ENCODE measurements at regions not wholly inside any gene's neighbourhood (a gene's known extent, or its start where the extent isn't known, plus 50 kb on each side); places are given as distances from the start of the nearest gene placed in this dataset.

DNA sequence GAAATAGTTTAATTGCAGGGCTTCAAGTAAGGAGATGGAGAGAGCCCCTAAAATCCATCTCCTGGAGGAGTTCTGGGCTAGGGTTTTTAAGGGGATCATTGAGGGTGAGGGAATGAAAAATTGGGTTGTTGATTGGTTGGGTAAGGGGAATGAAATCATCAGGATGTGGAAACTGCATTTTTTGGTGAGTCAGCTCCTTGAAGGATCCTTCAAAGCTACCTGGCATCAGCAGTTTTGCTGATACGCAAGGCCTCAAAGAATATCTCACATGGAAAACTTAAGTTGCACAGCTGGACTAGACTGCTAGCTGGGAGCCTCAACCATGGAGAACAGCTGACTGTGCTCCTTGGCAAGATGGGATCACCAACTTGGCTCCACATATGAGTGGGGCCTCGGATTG is 136.7 kb downstream of the FGF10 start:
- ATAC-seq = no peak
- H3K9me3 Mint-ChIP-seq = peaks cover 0 to 5% of the 10 kb centered on the region in 2 donors
- no peak overlapping the region for H3K27ac Mint-ChIP-seq
- no peaks in the 10 kb centered on the region for H3K4me1 Mint-ChIP-seq
- H3K27me3 Mint-ChIP-seq = no peaks in the 10 kb centered on the region
- DNase-seq = no peak
- H3K4me3 Mint-ChIP-seq = no peak overlapping the region

DNA sequence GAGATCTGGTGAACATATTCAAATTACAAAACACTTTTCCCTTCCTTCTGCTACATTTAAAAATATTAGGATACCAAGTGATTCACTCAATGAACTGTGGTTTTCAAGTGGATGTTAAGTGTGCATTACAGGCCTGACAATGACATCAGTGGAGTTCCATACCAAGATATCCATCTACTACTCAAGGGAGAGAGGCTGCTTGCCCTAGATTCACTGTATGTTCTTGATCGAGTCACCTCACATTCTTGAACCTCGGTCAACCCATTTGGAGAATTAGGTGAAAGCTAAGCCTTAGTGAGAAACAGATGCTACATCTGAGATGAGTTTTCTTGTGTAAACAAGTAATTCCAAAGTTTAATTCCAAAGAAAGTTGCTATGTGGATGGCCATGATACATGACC is 142.2 kb downstream of the FGF10 start:
- no peaks in the 10 kb centered on the region for H3K4me1 Mint-ChIP-seq
- H3K4me3 Mint-ChIP-seq = no peak overlapping the region
- H3K27me3 Mint-ChIP-seq = no peaks in the 10 kb centered on the region
- DNase-seq (no peak), ATAC-seq (no peak)
- H3K9me3 Mint-ChIP-seq = peaks cover 0 to 5% of the 10 kb centered on the region in 2 donors
- H3K27ac Mint-ChIP-seq = no peak overlapping the region

GRCh38 chr5:44245935-44246334 is 143.3 kb downstream of the FGF10 start:
- H3K4me1 Mint-ChIP-seq = no peaks in the 10 kb centered on the region
- no peak overlapping the region for H3K27ac Mint-ChIP-seq
- ATAC-seq (no peak), DNase-seq (no peak)
- H3K27me3 Mint-ChIP-seq = no peaks in the 10 kb centered on the region
- H3K9me3 Mint-ChIP-seq = peaks cover 0 to 5% of the 10 kb centered on the region in 2 donors
- no peak overlapping the region for H3K4me3 Mint-ChIP-seq

DNA sequence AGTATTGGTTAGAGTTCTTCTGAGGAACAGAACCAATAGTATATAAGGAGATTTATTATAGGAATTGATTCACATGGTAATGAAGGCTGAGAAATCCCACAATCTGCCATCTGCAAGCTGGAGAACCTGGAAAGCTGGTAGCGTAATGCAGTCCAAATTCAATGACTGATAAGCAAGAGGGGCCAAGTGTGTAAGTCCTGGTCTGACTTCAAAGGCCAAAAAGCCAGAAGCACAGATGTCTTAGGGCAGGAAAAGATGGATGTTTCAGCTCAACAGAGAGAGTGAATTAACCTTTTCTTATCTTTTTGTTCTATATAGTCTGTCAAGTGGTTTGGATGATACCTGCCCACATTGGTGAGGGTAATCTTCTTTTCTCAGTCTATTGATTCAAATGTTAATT is 146.4 kb downstream of the FGF10 start:
- ATAC-seq = no peak
- H3K4me3 Mint-ChIP-seq = no peak overlapping the region
- no peaks in the 10 kb centered on the region for H3K9me3 Mint-ChIP-seq

DNA sequence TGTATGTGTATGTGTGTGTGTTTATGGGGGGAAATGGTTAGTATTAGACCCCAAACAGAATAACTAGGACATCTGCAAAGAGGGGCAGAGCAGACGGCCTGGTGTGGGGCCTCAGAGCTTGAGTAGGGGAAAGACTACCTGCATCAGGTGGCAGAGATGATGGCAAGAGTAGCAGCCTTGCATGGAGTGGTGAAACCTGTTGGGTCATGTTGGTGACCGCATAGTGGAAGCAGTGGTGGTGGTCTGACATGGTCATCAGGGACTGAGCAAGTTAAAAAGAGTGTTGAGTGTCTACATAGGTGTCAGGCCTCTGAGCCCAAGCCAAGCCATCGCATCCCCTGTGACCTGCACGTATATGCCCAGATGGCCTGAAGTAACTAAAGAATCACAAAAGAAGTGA is 153.2 kb downstream of the FGF10 start:
- no peak overlapping the region for H3K4me3 Mint-ChIP-seq
- DNase-seq (no peak), ATAC-seq (no peak)
- no peaks in the 10 kb centered on the region for H3K27me3 Mint-ChIP-seq
- no peak overlapping the region for H3K27ac Mint-ChIP-seq
- H3K9me3 Mint-ChIP-seq = peaks cover 0 to 24% of the 10 kb centered on the region in 2 donors
- no peaks in the 10 kb centered on the region for H3K4me1 Mint-ChIP-seq

More for the DNA sequence above, 146.4 kb downstream of the FGF10 start:
- Mint-ChIP-seq H3K27me3 (no peaks in the 10 kb centered on the region), H3K27ac (no peak overlapping the region), H3K4me1 (no peaks in the 10 kb centered on the region)
- DNase-seq = no peak

- no peak for DNase-seq
- Mint-ChIP-seq H3K9me3 (peaks cover 10 to 24% of the 10 kb centered on the region in 2 donors), H3K4me3 (no peak overlapping the region), H3K4me1 (no peaks in the 10 kb centered on the region), H3K27me3 (no peaks in the 10 kb centered on the region), H3K27ac (no peak overlapping the region)
- ATAC-seq = no peak
These were observed 155.5 kb downstream of the FGF10 start for GRCh38 chr5:44233691-44234090.

- Mint-ChIP-seq H3K4me3 (no peak overlapping the region), H3K4me1 (no peaks in the 10 kb centered on the region), H3K27me3 (no peaks in the 10 kb centered on the region), H3K9me3 (peaks cover 7 to 10% of the 10 kb centered on the region in 2 donors), H3K27ac (no peak overlapping the region)
- DNase-seq (no peak), ATAC-seq (no peak)
These were observed 163.7 kb downstream of the FGF10 start for GRCh38 chr5:44225231-44226160.

DNA sequence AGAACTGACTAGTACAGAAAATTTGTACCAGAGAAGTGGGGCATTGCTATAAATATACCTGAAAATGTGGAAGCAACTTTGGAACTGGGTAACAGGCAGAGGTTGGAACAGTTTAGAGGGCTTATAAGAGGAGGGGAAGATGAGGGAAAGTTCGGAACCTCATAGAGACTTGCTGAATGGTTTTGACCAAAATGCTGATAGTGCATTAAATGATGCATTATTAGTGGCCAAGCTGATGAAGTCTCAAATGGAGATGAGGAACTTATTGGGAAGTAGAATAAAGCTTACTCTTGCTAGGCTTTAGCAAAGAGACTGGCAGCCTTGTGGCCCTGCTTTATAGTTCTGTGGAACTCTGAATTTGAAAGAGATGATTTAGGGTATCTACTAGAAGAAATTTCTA is 189.8 kb downstream of the FGF10 start:
- no peak overlapping the region for H3K27ac Mint-ChIP-seq
- no peak for ATAC-seq
- no peak for DNase-seq
- no peaks in the 10 kb centered on the region for H3K27me3 Mint-ChIP-seq
- peaks cover 10 to 26% of the 10 kb centered on the region in 2 donors for H3K9me3 Mint-ChIP-seq
- H3K4me3 Mint-ChIP-seq = no peak overlapping the region
- H3K4me1 Mint-ChIP-seq = no peaks in the 10 kb centered on the region

- Mint-ChIP-seq H3K4me1 (no peaks in the 10 kb centered on the region), H3K9me3 (peaks cover 7 to 22% of the 10 kb centered on the region in 2 donors), H3K27ac (no peak overlapping the region), H3K4me3 (no peak overlapping the region), H3K27me3 (no peaks in the 10 kb centered on the region)
- DNase-seq (no peak), ATAC-seq (no peak)
These were observed 200.0 kb downstream of the FGF10 start for GRCh38 chr5:44189255-44189654.

DNA sequence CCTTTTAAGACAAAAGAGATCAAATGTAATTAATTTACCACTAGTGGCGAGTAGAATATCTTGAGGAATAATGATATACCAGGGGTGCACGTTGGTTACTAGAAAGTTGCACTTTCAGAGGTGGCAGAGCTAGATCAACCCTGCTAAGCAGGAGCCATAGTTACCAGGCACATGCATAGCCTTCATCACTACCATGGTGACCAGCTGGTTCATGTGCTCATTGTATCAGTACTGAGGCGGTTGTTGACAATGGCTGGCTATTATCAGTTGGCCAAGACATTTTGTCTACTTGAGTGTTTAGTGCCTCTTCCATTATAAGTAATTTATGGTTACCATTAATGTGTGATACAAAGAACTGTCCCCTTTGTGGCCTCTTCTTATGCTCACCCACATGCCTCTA is 201.2 kb downstream of the FGF10 start:
- ATAC-seq (no peak), DNase-seq (no peak)
- Mint-ChIP-seq H3K4me1 (no peaks in the 10 kb centered on the region), H3K27me3 (no peaks in the 10 kb centered on the region), H3K9me3 (peaks cover 4 to 24% of the 10 kb centered on the region in 2 donors), H3K27ac (peak overlapping the region in 1 of 2 donors; percentile 27), H3K4me3 (no peak overlapping the region)

GRCh38 chr5:44183753-44184152 is 205.5 kb downstream of the FGF10 start:
- H3K9me3 Mint-ChIP-seq = peaks cover 12 to 20% of the 10 kb centered on the region in 2 donors
- H3K4me3 Mint-ChIP-seq = no peak overlapping the region
- H3K27me3 Mint-ChIP-seq = no peaks in the 10 kb centered on the region
- ATAC-seq = no peak
- no peak overlapping the region for H3K27ac Mint-ChIP-seq
- no peak for DNase-seq
- H3K4me1 Mint-ChIP-seq = no peaks in the 10 kb centered on the region

DNA sequence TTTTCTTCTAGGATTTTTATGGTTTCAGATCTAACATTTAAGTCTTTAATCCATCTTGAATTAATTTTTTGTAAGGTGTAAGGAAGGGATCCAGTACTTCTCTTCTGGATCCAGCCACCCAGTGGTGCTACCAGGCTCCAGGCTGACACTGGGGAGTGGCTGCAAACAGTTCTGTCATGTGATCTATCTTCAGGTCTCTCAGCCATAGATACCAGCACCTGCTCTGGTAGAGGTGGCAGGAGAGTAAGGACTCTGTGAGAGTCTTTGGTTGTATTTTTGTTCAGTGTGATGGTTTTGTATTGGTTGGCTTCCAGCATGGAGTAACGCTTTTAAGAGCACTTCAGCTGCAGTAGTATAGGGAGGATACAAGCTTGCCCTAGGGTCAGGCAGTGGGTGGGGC is 205.9 kb downstream of the FGF10 start:
- ATAC-seq (no peak), DNase-seq (no peak)
- Mint-ChIP-seq H3K27me3 (no peaks in the 10 kb centered on the region), H3K4me3 (no peak overlapping the region), H3K4me1 (no peaks in the 10 kb centered on the region), H3K9me3 (peaks cover 12 to 23% of the 10 kb centered on the region in 2 donors), H3K27ac (no peak overlapping the region)

GRCh38 chr5:44178414-44178813 is 210.8 kb downstream of the FGF10 start:
- H3K4me3 Mint-ChIP-seq = no peak overlapping the region
- no peak overlapping the region for H3K27ac Mint-ChIP-seq
- no peaks in the 10 kb centered on the region for H3K4me1 Mint-ChIP-seq
- DNase-seq (no peak), ATAC-seq (no peak)
- peaks cover 30 to 40% of the 10 kb centered on the region in 2 donors for H3K9me3 Mint-ChIP-seq
- H3K27me3 Mint-ChIP-seq = no peaks in the 10 kb centered on the region

GRCh38 chr5:44167540-44167939 is 221.7 kb downstream of the FGF10 start:
- no peak for DNase-seq
- ATAC-seq = no peak
- no peak overlapping the region for H3K4me3 Mint-ChIP-seq
- no peaks in the 10 kb centered on the region for H3K4me1 Mint-ChIP-seq
- no peaks in the 10 kb centered on the region for H3K27me3 Mint-ChIP-seq
- H3K9me3 Mint-ChIP-seq = peaks cover 14 to 47% of the 10 kb centered on the region in 2 donors
- no peak overlapping the region for H3K27ac Mint-ChIP-seq

GRCh38 chr5:44160369-44160768 is 228.9 kb downstream of the FGF10 start:
- no peak for DNase-seq
- peaks cover 7 to 13% of the 10 kb centered on the region in 2 donors for H3K9me3 Mint-ChIP-seq
- no peak overlapping the region for H3K27ac Mint-ChIP-seq
- no peaks in the 10 kb centered on the region for H3K27me3 Mint-ChIP-seq
- H3K4me3 Mint-ChIP-seq = no peak overlapping the region
- no peaks in the 10 kb centered on the region for H3K4me1 Mint-ChIP-seq
- no peak for ATAC-seq

DNA sequence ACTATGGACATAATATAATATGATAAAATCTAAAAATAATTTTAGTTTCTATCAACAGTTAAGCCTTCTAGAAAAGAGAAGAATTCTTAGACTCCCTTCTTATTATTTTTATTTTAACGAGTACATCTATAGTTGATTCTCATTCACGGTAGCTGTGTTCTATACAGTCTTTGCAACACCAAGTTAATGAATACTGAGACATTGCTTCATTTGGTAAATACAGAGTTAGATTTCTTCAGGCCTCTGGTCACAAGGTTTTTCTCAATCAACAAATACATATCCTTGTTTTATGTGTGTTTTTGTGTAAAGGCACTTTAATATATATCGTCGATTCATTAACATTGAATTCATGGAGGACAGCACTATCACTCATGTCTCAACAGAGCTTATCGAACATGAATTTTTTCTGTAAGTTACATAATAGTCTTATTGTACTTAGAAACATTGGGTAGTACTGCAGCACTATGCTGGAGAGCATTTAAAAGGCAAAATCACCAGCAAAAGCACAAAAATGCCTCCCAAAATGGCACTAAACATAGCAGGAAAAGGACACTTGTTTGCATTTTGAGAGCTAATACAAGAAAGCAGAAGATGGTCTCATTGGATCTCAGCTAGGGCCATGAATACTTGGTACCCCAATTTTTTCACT is 239.0 kb downstream of the FGF10 start:
- ATAC-seq (no peak), DNase-seq (no peak)
- Mint-ChIP-seq H3K4me1 (no peaks in the 10 kb centered on the region), H3K27me3 (no peaks in the 10 kb centered on the region), H3K9me3 (peaks cover 7 to 14% of the 10 kb centered on the region in 2 donors), H3K27ac (no peak overlapping the region), H3K4me3 (no peak overlapping the region)

All from stimulated activated naive CD8-positive, alpha-beta T cell treated with anti-CD3 and anti-CD28 coated beads, Interleukin-15, amount 100 ng/mL, for 72 hours (primary cell).